ENCODE measurements at regions not wholly inside any gene's neighbourhood (a gene's known extent, or its start where the extent isn't known, plus 50 kb on each side); places are given as distances from the start of the nearest gene placed in this dataset.

- no peak for DNase-seq (ENCODE audit: insufficient read length, low spot score)
- no peak for FAIRE-seq
These were observed 234.7 kb upstream of the ADGRB3 start for GRCh38 chr6:68400396-68400795.

GRCh38 chr6:68391953-68392352, 243.1 kb upstream of the ADGRB3 start:
- no peak for FAIRE-seq
- DNase-seq (ENCODE audit: insufficient read length, low spot score) = no peak

- no peak for FAIRE-seq
- DNase-seq (ENCODE audit: insufficient read length, low spot score) = no peak
These were observed 262.1 kb upstream of the ADGRB3 start for GRCh38 chr6:68372991-68373390.

GRCh38 chr6:68368845-68369244, 266.2 kb upstream of the ADGRB3 start:
- DNase-seq (ENCODE audit: insufficient read length, low spot score) (no peak), FAIRE-seq (no peak)

- DNase-seq (ENCODE audit: insufficient read length, low spot score) = no peak
- FAIRE-seq = no peak
These were observed 270.7 kb upstream of the ADGRB3 start for GRCh38 chr6:68364271-68364805.

GRCh38 chr6:68343901-68344300, 291.2 kb upstream of the ADGRB3 start:
- FAIRE-seq (no peak), DNase-seq (ENCODE audit: insufficient read length, low spot score) (no peak)

- FAIRE-seq = no peak
- DNase-seq (ENCODE audit: insufficient read length, low spot score) = no peak
These were observed 292.8 kb upstream of the ADGRB3 start for GRCh38 chr6:68342286-68342685.

- no peak for DNase-seq (ENCODE audit: insufficient read length, low spot score)
- no peak for FAIRE-seq
These were observed 295.5 kb upstream of the ADGRB3 start for GRCh38 chr6:68339488-68340131.

GRCh38 chr6:68333442-68333841, 301.6 kb upstream of the ADGRB3 start:
- no peak for DNase-seq (ENCODE audit: insufficient read length, low spot score)
- FAIRE-seq = no peak

GRCh38 chr6:68328156-68328555, 306.9 kb upstream of the ADGRB3 start:
- no peak for FAIRE-seq
- no peak for DNase-seq (ENCODE audit: insufficient read length, low spot score)

GRCh38 chr6:68326762-68327161, 308.3 kb upstream of the ADGRB3 start:
- FAIRE-seq (no peak), DNase-seq (ENCODE audit: insufficient read length, low spot score) (no peak)

- no peak for FAIRE-seq
These were observed 317.7 kb upstream of the ADGRB3 start for GRCh38 chr6:68317366-68317765.

GRCh38 chr6:68313911-68314310, 321.2 kb upstream of the ADGRB3 start:
- FAIRE-seq (no peak), DNase-seq (ENCODE audit: insufficient read length, low spot score) (no peak)

More at GRCh38 chr6:68317366-68317765, 317.7 kb upstream of the ADGRB3 start:
- no peak for DNase-seq (ENCODE audit: insufficient read length, low spot score)

GRCh38 chr6:68307301-68307700, 327.8 kb upstream of the ADGRB3 start:
- no peak for DNase-seq (ENCODE audit: insufficient read length, low spot score)
- FAIRE-seq = no peak

GRCh38 chr6:68296126-68296525, 339.0 kb upstream of the ADGRB3 start:
- DNase-seq (ENCODE audit: insufficient read length, low spot score) (no peak), FAIRE-seq (no peak)

GRCh38 chr6:68282646-68283045, 352.4 kb upstream of the ADGRB3 start:
- DNase-seq (ENCODE audit: insufficient read length, low spot score) = no peak
- FAIRE-seq = no peak

GRCh38 chr6:68279793-68280557, 355.1 kb upstream of the ADGRB3 start:
- DNase-seq (ENCODE audit: insufficient read length, low spot score) (no peak), FAIRE-seq (no peak)

GRCh38 chr6:68273297-68273696, 361.8 kb upstream of the ADGRB3 start:
- no peak for DNase-seq (ENCODE audit: insufficient read length, low spot score)
- no peak for FAIRE-seq

GRCh38 chr6:68256391-68256790, 378.7 kb upstream of the ADGRB3 start:
- no peak for FAIRE-seq
- DNase-seq (ENCODE audit: insufficient read length, low spot score) = no peak

- FAIRE-seq = no peak
- DNase-seq (ENCODE audit: insufficient read length, low spot score) = no peak
These were observed 382.4 kb upstream of the ADGRB3 start for GRCh38 chr6:68252632-68253031.

- no peak for FAIRE-seq
These were observed 387.3 kb upstream of the ADGRB3 start for GRCh38 chr6:68247782-68248181.

GRCh38 chr6:68240726-68241125, 394.4 kb upstream of the ADGRB3 start:
- no peak for DNase-seq (ENCODE audit: insufficient read length, low spot score)

More at GRCh38 chr6:68247782-68248181, 387.3 kb upstream of the ADGRB3 start:
- DNase-seq (ENCODE audit: insufficient read length, low spot score) = no peak

More at GRCh38 chr6:68240726-68241125, 394.4 kb upstream of the ADGRB3 start:
- FAIRE-seq = no peak
